ENCODE measurements at regions not wholly inside any gene's neighbourhood (a gene's known extent, or its start where the extent isn't known, plus 50 kb on each side); places are given as distances from the start of the nearest gene placed in this dataset.

- Histone ChIP-seq H3K9me3 (ENCODE audit: control insufficient read depth in 2 of 2, insufficient read depth in 1 of 2, low read depth in 1 of 2, low read length in 1 of 2) (peaks cover 0 to 2% of the 10 kb centered on the region in 2 donors), H3K36me3 (ENCODE audit: control insufficient read depth in 2 of 2, insufficient read depth in 2 of 2, low read length in 1 of 2) (no peaks in the 10 kb centered on the region), H3K4me1 (ENCODE audit: control insufficient read depth in 2 of 2, insufficient read depth in 2 of 2, low read length in 1 of 2) (peaks cover 0 to 1% of the 10 kb centered on the region in 2 donors), H3K27me3 (ENCODE audit: control insufficient read depth in 1 of 2, insufficient read depth in 2 of 2, low read length in 2 of 2) (no peaks in the 10 kb centered on the region), H3K4me3 (ENCODE audit: low read depth in 1 of 2, low read length in 2 of 2) (no peak overlapping the region), H3K27ac (ENCODE audit: low read depth in 2 of 2, low read length in 1 of 2) (no peak overlapping the region)
- 46 to 52% methylated on average over 2 of the region's 2 CpGs for WGBS, 2 donors
Measured at GRCh38 chr1:185487936-185488335, 170.9 kb upstream of the IVNS1ABP start.

GRCh38 chr1:185487026-185487425 lies 170.0 kb upstream of the IVNS1ABP start:
- H3K4me1 ChIP-seq (ENCODE audit: control insufficient read depth in 2 of 2, insufficient read depth in 2 of 2, low read length in 1 of 2): peaks cover 0 to 1% of the 10 kb centered on the region in 2 donors
- no peaks in the 10 kb centered on the region for H3K36me3 ChIP-seq (ENCODE audit: control insufficient read depth in 2 of 2, insufficient read depth in 2 of 2, low read length in 1 of 2)
- H3K9me3 ChIP-seq (ENCODE audit: control insufficient read depth in 2 of 2, insufficient read depth in 1 of 2, low read depth in 1 of 2, low read length in 1 of 2): peaks cover 0 to 2% of the 10 kb centered on the region in 2 donors
- 82 to 83% methylated on average over 2 of the region's 2 CpGs for WGBS, 2 donors
- H3K4me3 ChIP-seq (ENCODE audit: low read depth in 1 of 2, low read length in 2 of 2): no peak overlapping the region
- no peaks in the 10 kb centered on the region for H3K27me3 ChIP-seq (ENCODE audit: control insufficient read depth in 1 of 2, insufficient read depth in 2 of 2, low read length in 2 of 2)
- H3K27ac ChIP-seq (ENCODE audit: low read depth in 2 of 2, low read length in 1 of 2): no peak overlapping the region

GRCh38 chr1:185486346-185486745 lies 169.3 kb upstream of the IVNS1ABP start:
- no peaks in the 10 kb centered on the region for H3K36me3 ChIP-seq (ENCODE audit: control insufficient read depth in 2 of 2, insufficient read depth in 2 of 2, low read length in 1 of 2)

GRCh38 chr1:185483664-185484450 lies 166.8 kb upstream of the IVNS1ABP start:
- peaks cover 0 to 2% of the 10 kb centered on the region in 2 donors for H3K9me3 ChIP-seq (ENCODE audit: control insufficient read depth in 2 of 2, insufficient read depth in 1 of 2, low read depth in 1 of 2, low read length in 1 of 2)
- peak overlapping the region in 1 of 2 donors; percentile 38 for H3K27ac ChIP-seq (ENCODE audit: low read depth in 2 of 2, low read length in 1 of 2)
- H3K4me3 ChIP-seq (ENCODE audit: low read depth in 1 of 2, low read length in 2 of 2): no peak overlapping the region
- 61 to 64% methylated on average over 2 of the region's 2 CpGs for whole genome bisulfite sequencing, 2 donors
- no peaks in the 10 kb centered on the region for H3K36me3 ChIP-seq (ENCODE audit: control insufficient read depth in 2 of 2, insufficient read depth in 2 of 2, low read length in 1 of 2)
- no peaks in the 10 kb centered on the region for H3K27me3 ChIP-seq (ENCODE audit: control insufficient read depth in 1 of 2, insufficient read depth in 2 of 2, low read length in 2 of 2)
- H3K4me1 ChIP-seq (ENCODE audit: control insufficient read depth in 2 of 2, insufficient read depth in 2 of 2, low read length in 1 of 2): peaks cover 0 to 1% of the 10 kb centered on the region in 2 donors

More at GRCh38 chr1:185486346-185486745, 169.3 kb upstream of the IVNS1ABP start:
- Histone ChIP-seq H3K27me3 (ENCODE audit: control insufficient read depth in 1 of 2, insufficient read depth in 2 of 2, low read length in 2 of 2) (no peaks in the 10 kb centered on the region), H3K4me1 (ENCODE audit: control insufficient read depth in 2 of 2, insufficient read depth in 2 of 2, low read length in 1 of 2) (peaks cover 0 to 1% of the 10 kb centered on the region in 2 donors), H3K27ac (ENCODE audit: low read depth in 2 of 2, low read length in 1 of 2) (no peak overlapping the region), H3K9me3 (ENCODE audit: control insufficient read depth in 2 of 2, insufficient read depth in 1 of 2, low read depth in 1 of 2, low read length in 1 of 2) (peaks cover 0 to 2% of the 10 kb centered on the region in 2 donors), H3K4me3 (ENCODE audit: low read depth in 1 of 2, low read length in 2 of 2) (no peak overlapping the region)
- 70 to 76% methylated on average over 5 of the region's 5 CpGs for WGBS, 2 donors

GRCh38 chr1:185483217-185483616 lies 166.2 kb upstream of the IVNS1ABP start:
- Histone ChIP-seq H3K27ac (ENCODE audit: low read depth in 2 of 2, low read length in 1 of 2) (peak overlapping the region in 1 of 2 donors; percentile 38), H3K4me3 (ENCODE audit: low read depth in 1 of 2, low read length in 2 of 2) (no peak overlapping the region), H3K36me3 (ENCODE audit: control insufficient read depth in 2 of 2, insufficient read depth in 2 of 2, low read length in 1 of 2) (no peaks in the 10 kb centered on the region), H3K4me1 (ENCODE audit: control insufficient read depth in 2 of 2, insufficient read depth in 2 of 2, low read length in 1 of 2) (peaks cover 0 to 1% of the 10 kb centered on the region in 2 donors), H3K27me3 (ENCODE audit: control insufficient read depth in 1 of 2, insufficient read depth in 2 of 2, low read length in 2 of 2) (no peaks in the 10 kb centered on the region), H3K9me3 (ENCODE audit: control insufficient read depth in 2 of 2, insufficient read depth in 1 of 2, low read depth in 1 of 2, low read length in 1 of 2) (peaks cover 0 to 2% of the 10 kb centered on the region in 2 donors)
- WGBS, 2 donors: 59 to 75% methylated on average over 1 of the region's 1 CpG

GRCh38 chr1:185480545-185480944 lies 163.5 kb upstream of the IVNS1ABP start:
- no peaks in the 10 kb centered on the region for H3K36me3 ChIP-seq (ENCODE audit: control insufficient read depth in 2 of 2, insufficient read depth in 2 of 2, low read length in 1 of 2)
- H3K4me3 ChIP-seq (ENCODE audit: low read depth in 1 of 2, low read length in 2 of 2): no peak overlapping the region
- H3K9me3 ChIP-seq (ENCODE audit: control insufficient read depth in 2 of 2, insufficient read depth in 1 of 2, low read depth in 1 of 2, low read length in 1 of 2): no peaks in the 10 kb centered on the region
- no peaks in the 10 kb centered on the region for H3K27me3 ChIP-seq (ENCODE audit: control insufficient read depth in 1 of 2, insufficient read depth in 2 of 2, low read length in 2 of 2)
- 72 to 76% methylated on average over 2 of the region's 2 CpGs for WGBS, 2 donors
- H3K4me1 ChIP-seq (ENCODE audit: control insufficient read depth in 2 of 2, insufficient read depth in 2 of 2, low read length in 1 of 2): peaks cover 0 to 1% of the 10 kb centered on the region in 2 donors
- H3K27ac ChIP-seq (ENCODE audit: low read depth in 2 of 2, low read length in 1 of 2): no peak overlapping the region

GRCh38 chr1:185479796-185480195 lies 162.8 kb upstream of the IVNS1ABP start:
- H3K36me3 ChIP-seq (ENCODE audit: control insufficient read depth in 2 of 2, insufficient read depth in 2 of 2, low read length in 1 of 2): no peaks in the 10 kb centered on the region
- no peaks in the 10 kb centered on the region for H3K27me3 ChIP-seq (ENCODE audit: control insufficient read depth in 1 of 2, insufficient read depth in 2 of 2, low read length in 2 of 2)
- no peak overlapping the region for H3K4me3 ChIP-seq (ENCODE audit: low read depth in 1 of 2, low read length in 2 of 2)
- 75 to 77% methylated on average over 5 of the region's 5 CpGs for WGBS, 2 donors
- no peaks in the 10 kb centered on the region for H3K9me3 ChIP-seq (ENCODE audit: control insufficient read depth in 2 of 2, insufficient read depth in 1 of 2, low read depth in 1 of 2, low read length in 1 of 2)
- H3K27ac ChIP-seq (ENCODE audit: low read depth in 2 of 2, low read length in 1 of 2): no peak overlapping the region
- peaks cover 0 to 1% of the 10 kb centered on the region in 2 donors for H3K4me1 ChIP-seq (ENCODE audit: control insufficient read depth in 2 of 2, insufficient read depth in 2 of 2, low read length in 1 of 2)

GRCh38 chr1:185478877-185479276 lies 161.8 kb upstream of the IVNS1ABP start:
- H3K9me3 ChIP-seq (ENCODE audit: control insufficient read depth in 2 of 2, insufficient read depth in 1 of 2, low read depth in 1 of 2, low read length in 1 of 2): no peaks in the 10 kb centered on the region
- no peaks in the 10 kb centered on the region for H3K36me3 ChIP-seq (ENCODE audit: control insufficient read depth in 2 of 2, insufficient read depth in 2 of 2, low read length in 1 of 2)
- H3K27me3 ChIP-seq (ENCODE audit: control insufficient read depth in 1 of 2, insufficient read depth in 2 of 2, low read length in 2 of 2): no peaks in the 10 kb centered on the region
- no peak overlapping the region for H3K4me3 ChIP-seq (ENCODE audit: low read depth in 1 of 2, low read length in 2 of 2)
- H3K27ac ChIP-seq (ENCODE audit: low read depth in 2 of 2, low read length in 1 of 2): no peak overlapping the region
- 78 to 90% methylated on average over 3 of the region's 3 CpGs for WGBS, 2 donors
- H3K4me1 ChIP-seq (ENCODE audit: control insufficient read depth in 2 of 2, insufficient read depth in 2 of 2, low read length in 1 of 2): no peaks in the 10 kb centered on the region

- no peak overlapping the region for H3K4me3 ChIP-seq (ENCODE audit: low read depth in 1 of 2, low read length in 2 of 2)
- H3K36me3 ChIP-seq (ENCODE audit: control insufficient read depth in 2 of 2, insufficient read depth in 2 of 2, low read length in 1 of 2): no peaks in the 10 kb centered on the region
- no peak overlapping the region for H3K27ac ChIP-seq (ENCODE audit: low read depth in 2 of 2, low read length in 1 of 2)
- no peaks in the 10 kb centered on the region for H3K9me3 ChIP-seq (ENCODE audit: control insufficient read depth in 2 of 2, insufficient read depth in 1 of 2, low read depth in 1 of 2, low read length in 1 of 2)
- 72 to 82% methylated on average over 6 of the region's 6 CpGs for WGBS, 2 donors
- H3K4me1 ChIP-seq (ENCODE audit: control insufficient read depth in 2 of 2, insufficient read depth in 2 of 2, low read length in 1 of 2): no peaks in the 10 kb centered on the region
- H3K27me3 ChIP-seq (ENCODE audit: control insufficient read depth in 1 of 2, insufficient read depth in 2 of 2, low read length in 2 of 2): no peaks in the 10 kb centered on the region
Measured at GRCh38 chr1:185477638-185478580, 160.9 kb upstream of the IVNS1ABP start.
